H9 (cell line): ENCODE measurements at regions not wholly inside any gene's neighbourhood (a gene's known extent, or its start where the extent isn't known, plus 50 kb on each side); places are given as distances from the start of the nearest gene placed in this dataset.

Source experiments
- DNase-seq: peaks from one replicate; pipeline ENCODE4 v3.0.0-alpha.2; 2017
- H2AFZ ChIP-seq: one replicate; pipeline ENCODE4 v1.6.1; 2013; ENCODE audit warnings: mild to moderate bottlenecking, low read length, control low read depth, moderate library complexity
- H2AK5ac ChIP-seq: 2 replicates; pipeline ENCODE4 v1.6.1; 2013; ENCODE audit warnings: low read length, control low read depth, mixed read lengths; ENCODE audit not compliant: insufficient read length
- H2BK120ac ChIP-seq: one replicate; pipeline ENCODE4 v1.6.1; 2013; ENCODE audit warnings: low read depth, mild to moderate bottlenecking, low read length, control low read depth, inconsistent platforms; ENCODE audit not compliant: poor library complexity, severe bottlenecking
- H2BK12ac ChIP-seq: 2 replicates; pipeline ENCODE4 v1.6.1; 2013; ENCODE audit warnings: low read length, control low read depth, mixed read lengths, low read depth; ENCODE audit not compliant: insufficient read length
- H2BK15ac ChIP-seq: 2 replicates; pipeline ENCODE4 v1.6.1; 2013; ENCODE audit warnings: low read depth, low read length, control low read depth
- H2BK20ac ChIP-seq: one replicate; pipeline ENCODE4 v1.6.1; 2013; ENCODE audit warnings: low read depth, mild to moderate bottlenecking, low read length, control low read depth, inconsistent platforms; ENCODE audit not compliant: poor library complexity, severe bottlenecking
- H2BK5ac ChIP-seq: 2 replicates; pipeline ENCODE4 v1.6.1; 2013; ENCODE audit warnings: low read length, control low read depth, mixed read lengths; ENCODE audit not compliant: insufficient read length
- H3K14ac ChIP-seq: 2 replicates; pipeline ENCODE4 v1.6.1; 2013; ENCODE audit warnings: low read length, control low read depth; ENCODE audit not compliant: insufficient read depth
- H3K18ac ChIP-seq: 2 replicates; pipeline ENCODE4 v1.6.1; 2013; ENCODE audit warnings: low read depth, mild to moderate bottlenecking, mixed read lengths, low read length, control low read depth; ENCODE audit not compliant: insufficient read length
- H3K23ac ChIP-seq: 2 replicates; pipeline ENCODE4 v1.6.1; 2013; ENCODE audit warnings: low read length, control low read depth, mixed read lengths, low read depth; ENCODE audit not compliant: insufficient read length
- H3K23me2 ChIP-seq: 2 replicates; pipeline ENCODE4 v1.6.1; 2013; ENCODE audit warnings: low read depth, mild to moderate bottlenecking, mixed read lengths, low read length, control low read depth; ENCODE audit not compliant: insufficient read length, poor library complexity, severe bottlenecking
- H3K27ac ChIP-seq: 2 replicates; pipeline ENCODE4 v1.5.1; 2013; ENCODE audit warnings: low read length, control low read depth, mixed read lengths, low read depth; ENCODE audit not compliant: insufficient read length
- H3K27me3 ChIP-seq: 2 replicates; pipeline ENCODE4 v1.6.1; 2013; ENCODE audit warnings: low read length, control low read depth, inconsistent platforms; ENCODE audit not compliant: insufficient read depth
- H3K4ac ChIP-seq: 2 replicates; pipeline ENCODE4 v1.6.1; 2013; ENCODE audit warnings: low read depth, mild to moderate bottlenecking, control low read depth, inconsistent platforms, low read length, moderate library complexity
- H3K4me1 ChIP-seq: 2 replicates; pipeline ENCODE4 v1.6.1; 2013; ENCODE audit warnings: low read length, control low read depth, inconsistent platforms; ENCODE audit not compliant: insufficient read depth
- H3K4me2 ChIP-seq: 2 replicates; pipeline ENCODE4 v1.6.1; 2013; ENCODE audit warnings: low read length, control low read depth, mixed read lengths; ENCODE audit not compliant: insufficient read length, insufficient read depth
- H3K56ac ChIP-seq: 2 replicates; pipeline ENCODE4 v1.6.1; 2013; ENCODE audit warnings: low read depth, mild to moderate bottlenecking, mixed read lengths, low read length, control low read depth; ENCODE audit not compliant: insufficient read length
- H3K79me1 ChIP-seq: 2 replicates; pipeline ENCODE4 v1.6.1; 2013; ENCODE audit warnings: low read depth, mild to moderate bottlenecking, moderate library complexity, low read length, control low read depth, inconsistent platforms; ENCODE audit not compliant: insufficient read depth, poor library complexity, severe bottlenecking
- H3K79me2 ChIP-seq: 2 replicates; pipeline ENCODE4 v1.6.1; 2013; ENCODE audit warnings: low read length, control low read depth, inconsistent platforms; ENCODE audit not compliant: insufficient read depth
- H3K9ac ChIP-seq: 2 replicates; pipeline ENCODE4 v1.6.1; 2013; ENCODE audit warnings: low read length, control low read depth, mixed read lengths; ENCODE audit not compliant: insufficient read length; ENCODE audit errors: extremely low read depth
- H3K9me3 ChIP-seq: one replicate; pipeline ENCODE4 v1.6.1; 2013; ENCODE audit warnings: low read depth, low read length, inconsistent platforms; ENCODE audit not compliant: control insufficient read depth
- H3T11ph ChIP-seq: one replicate; pipeline ENCODE4 v1.6.1; 2013; ENCODE audit warnings: mild to moderate bottlenecking, low read length, control low read depth, inconsistent platforms
- H4K20me1 ChIP-seq: one replicate; pipeline ENCODE4 v1.6.1; 2013; ENCODE audit not compliant: control insufficient read depth, insufficient read length, insufficient read depth
- H4K5ac ChIP-seq: 2 replicates; pipeline ENCODE4 v1.6.1; 2013; ENCODE audit warnings: low read depth, mild to moderate bottlenecking, mixed read lengths, low read length, control low read depth; ENCODE audit not compliant: insufficient read length
- H4K8ac ChIP-seq: replicated peaks from 2 replicates; pipeline ENCODE4 v1.6.1; 2013; ENCODE audit warnings: low read length, control low read depth, mixed read lengths, low read depth; ENCODE audit not compliant: insufficient read length
- H4K91ac ChIP-seq: 2 replicates; pipeline ENCODE4 v1.6.1; 2013; ENCODE audit warnings: low read depth, mild to moderate bottlenecking, moderate library complexity, mixed read lengths, low read length, control low read depth; ENCODE audit not compliant: insufficient read length
- H3K27ac Mint-ChIP-seq, 3 experiments: 2 replicates in 2 of 3; 3 replicates in 1 of 3; pipeline ENCODE4 v1.8.0; 2020 to 2021; ENCODE audit warnings: mixed read lengths in 3 of 3, mild to moderate bottlenecking in 1 of 3, moderate library complexity in 1 of 3
- H3K27me3 Mint-ChIP-seq: 2 replicates; pipeline ENCODE4 v1.8.0; 2021; ENCODE audit warnings: low read depth, mild to moderate bottlenecking, moderate library complexity, mixed read lengths
- H3K36me3 Mint-ChIP-seq, 3 experiments: 2 replicates in 2 of 3; 3 replicates in 1 of 3; pipeline ENCODE4 v1.8.0; 2020 to 2021; ENCODE audit warnings: low read depth in 3 of 3, mixed read lengths in 3 of 3; ENCODE audit not compliant: insufficient read depth in 1 of 3
- H3K4me1 Mint-ChIP-seq, 2 experiments: 2 replicates each; pipeline ENCODE4 v1.8.0; 2020; ENCODE audit warnings: mixed read lengths in 2 of 2
- H3K4me3 Mint-ChIP-seq, 2 experiments: 2 replicates in 1 of 2; 3 replicates in 1 of 2; pipeline ENCODE4 v1.8.0; 2020 to 2021; ENCODE audit warnings: mild to moderate bottlenecking in 2 of 2, mixed read lengths in 2 of 2, moderate library complexity in 1 of 2
- H3K9me3 Mint-ChIP-seq, 2 experiments: 2 replicates in 1 of 2; 3 replicates in 1 of 2; pipeline ENCODE4 v1.8.0; 2020; ENCODE audit warnings: mild to moderate bottlenecking in 2 of 2, mixed read lengths in 2 of 2, moderate library complexity in 1 of 2
- WGBS: extraction: QIAGEN DNeasy Blood & Tissue Kit; methylation state at CpG from one replicate; pipeline ENCODE4 v1.1.7; 2013; ENCODE audit warnings: missing lambda C conversion rate, low lambda C conversion rate, mixed read lengths; ENCODE audit not compliant: insufficient read length; ENCODE audit errors: extremely low coverage; 5-methylcytosine and 5-hydroxymethylcytosine counted together
- TF ChIP-seq, protein P1 (sequence below): fragments of 200-600 bp; sonication (generic); conservative IDR thresholded peaks from 3 replicates; pipeline ENCODE4 v1.8.0; 2021; ENCODE audit warnings: antibody characterized with exemption, mild to moderate bottlenecking

- Histone ChIP-seq H3T11ph (no peak overlapping the region), H3K27ac (no peak overlapping the region), H3K4ac (no peak overlapping the region), H3K14ac (no peak overlapping the region), H2BK12ac (no peak overlapping the region), H2BK15ac (no peak overlapping the region), H3K23ac (no peak overlapping the region), H3K56ac (no peak overlapping the region), H3K9ac (no peak overlapping the region), H4K20me1 (no peaks in the 10 kb centered on the region), H4K8ac (no peak overlapping the region), H3K4me1 (peaks cover 6% of the 10 kb centered on the region; the same call in 1 of the 2 replicates), H3K27me3 (peaks cover 21% of the 10 kb centered on the region; the same call in 1 of the 2 replicates), H2BK120ac (no peak overlapping the region), H4K5ac (no peak overlapping the region), H3K4me2 (no peak overlapping the region), H4K91ac (no peak overlapping the region), H3K23me2 (no peaks in the 10 kb centered on the region), H3K18ac (no peak overlapping the region), H3K79me1 (no peaks in the 10 kb centered on the region), H2AFZ (no peak overlapping the region), H2BK20ac (no peak overlapping the region), H2AK5ac (peak overlapping the region; percentile 69), H3K9me3 (no peaks in the 10 kb centered on the region), H3K79me2 (no peaks in the 10 kb centered on the region), H2BK5ac (no peak overlapping the region)
- H3K27me3 Mint-ChIP-seq: peaks cover 91% of the 10 kb centered on the region
- H3K9me3 Mint-ChIP-seq: no peaks in the 10 kb centered on the region; a peak in 2 of 5 replicates
- H3K4me1 Mint-ChIP-seq: peaks cover 17 to 23% of the 10 kb centered on the region in 2 experiments
- no CpG with 5 or more reads among the region's 2 CpGs for WGBS
- no peaks in the 10 kb centered on the region for H3K36me3 Mint-ChIP-seq
- DNase-seq: no peak
- TF ChIP-seq, protein P1, sequence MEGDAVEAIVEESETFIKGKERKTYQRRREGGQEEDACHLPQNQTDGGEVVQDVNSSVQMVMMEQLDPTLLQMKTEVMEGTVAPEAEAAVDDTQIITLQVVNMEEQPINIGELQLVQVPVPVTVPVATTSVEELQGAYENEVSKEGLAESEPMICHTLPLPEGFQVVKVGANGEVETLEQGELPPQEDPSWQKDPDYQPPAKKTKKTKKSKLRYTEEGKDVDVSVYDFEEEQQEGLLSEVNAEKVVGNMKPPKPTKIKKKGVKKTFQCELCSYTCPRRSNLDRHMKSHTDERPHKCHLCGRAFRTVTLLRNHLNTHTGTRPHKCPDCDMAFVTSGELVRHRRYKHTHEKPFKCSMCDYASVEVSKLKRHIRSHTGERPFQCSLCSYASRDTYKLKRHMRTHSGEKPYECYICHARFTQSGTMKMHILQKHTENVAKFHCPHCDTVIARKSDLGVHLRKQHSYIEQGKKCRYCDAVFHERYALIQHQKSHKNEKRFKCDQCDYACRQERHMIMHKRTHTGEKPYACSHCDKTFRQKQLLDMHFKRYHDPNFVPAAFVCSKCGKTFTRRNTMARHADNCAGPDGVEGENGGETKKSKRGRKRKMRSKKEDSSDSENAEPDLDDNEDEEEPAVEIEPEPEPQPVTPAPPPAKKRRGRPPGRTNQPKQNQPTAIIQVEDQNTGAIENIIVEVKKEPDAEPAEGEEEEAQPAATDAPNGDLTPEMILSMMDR: no peak
- H3K4me3 Mint-ChIP-seq: no peak overlapping the region
- H3K27ac Mint-ChIP-seq: no peak overlapping the region
Observed at GRCh38 chr3:177349384-177349783, 152.1 kb upstream of the TBL1XR1 start.
